ENCODE measurements at regions not wholly inside any gene's neighbourhood (a gene's known extent, or its start where the extent isn't known, plus 50 kb on each side); places are given as distances from the start of the nearest gene placed in this dataset.

GRCh38 chr10:78427497-78428031 is 393.9 kb downstream of the RPS24 start:
- no peak for DNase-seq
- H3K27ac Mint-ChIP-seq (ENCODE audit: unreplicated experiment) = no peak overlapping the region
- H3K4me3 Mint-ChIP-seq (ENCODE audit: unreplicated experiment) = no peak overlapping the region
- peaks cover 20% of the 10 kb centered on the region for H3K36me3 Mint-ChIP-seq (ENCODE audit: unreplicated experiment)
- TF ChIP-seq, protein P1, sequence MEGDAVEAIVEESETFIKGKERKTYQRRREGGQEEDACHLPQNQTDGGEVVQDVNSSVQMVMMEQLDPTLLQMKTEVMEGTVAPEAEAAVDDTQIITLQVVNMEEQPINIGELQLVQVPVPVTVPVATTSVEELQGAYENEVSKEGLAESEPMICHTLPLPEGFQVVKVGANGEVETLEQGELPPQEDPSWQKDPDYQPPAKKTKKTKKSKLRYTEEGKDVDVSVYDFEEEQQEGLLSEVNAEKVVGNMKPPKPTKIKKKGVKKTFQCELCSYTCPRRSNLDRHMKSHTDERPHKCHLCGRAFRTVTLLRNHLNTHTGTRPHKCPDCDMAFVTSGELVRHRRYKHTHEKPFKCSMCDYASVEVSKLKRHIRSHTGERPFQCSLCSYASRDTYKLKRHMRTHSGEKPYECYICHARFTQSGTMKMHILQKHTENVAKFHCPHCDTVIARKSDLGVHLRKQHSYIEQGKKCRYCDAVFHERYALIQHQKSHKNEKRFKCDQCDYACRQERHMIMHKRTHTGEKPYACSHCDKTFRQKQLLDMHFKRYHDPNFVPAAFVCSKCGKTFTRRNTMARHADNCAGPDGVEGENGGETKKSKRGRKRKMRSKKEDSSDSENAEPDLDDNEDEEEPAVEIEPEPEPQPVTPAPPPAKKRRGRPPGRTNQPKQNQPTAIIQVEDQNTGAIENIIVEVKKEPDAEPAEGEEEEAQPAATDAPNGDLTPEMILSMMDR (IDR thresholded peaks at IDR 0.05; ENCODE audit: partially characterized antibody, unreplicated experiment) = no peak
- peaks cover 4% of the 10 kb centered on the region for H3K9me3 Mint-ChIP-seq (ENCODE audit: unreplicated experiment)
- H3K4me1 Mint-ChIP-seq (ENCODE audit: low read depth, unreplicated experiment) = no peaks in the 10 kb centered on the region
- H3K27me3 Mint-ChIP-seq (ENCODE audit: unreplicated experiment) = no peaks in the 10 kb centered on the region

- H3K9me3 Mint-ChIP-seq (ENCODE audit: unreplicated experiment) = peaks cover 4% of the 10 kb centered on the region
- H3K4me1 Mint-ChIP-seq (ENCODE audit: low read depth, unreplicated experiment) = peaks cover 4% of the 10 kb centered on the region
- peaks cover 14% of the 10 kb centered on the region for H3K36me3 Mint-ChIP-seq (ENCODE audit: unreplicated experiment)
- DNase-seq = no peak
- no peak overlapping the region for H3K27ac Mint-ChIP-seq (ENCODE audit: unreplicated experiment)
- no peak overlapping the region for H3K4me3 Mint-ChIP-seq (ENCODE audit: unreplicated experiment)
- H3K27me3 Mint-ChIP-seq (ENCODE audit: unreplicated experiment) = no peaks in the 10 kb centered on the region
- TF ChIP-seq, protein P1 (IDR thresholded peaks at IDR 0.05; ENCODE audit: partially characterized antibody, unreplicated experiment) = no peak
Measured at GRCh38 chr10:78428579-78428978, 394.9 kb downstream of the RPS24 start.

DNA sequence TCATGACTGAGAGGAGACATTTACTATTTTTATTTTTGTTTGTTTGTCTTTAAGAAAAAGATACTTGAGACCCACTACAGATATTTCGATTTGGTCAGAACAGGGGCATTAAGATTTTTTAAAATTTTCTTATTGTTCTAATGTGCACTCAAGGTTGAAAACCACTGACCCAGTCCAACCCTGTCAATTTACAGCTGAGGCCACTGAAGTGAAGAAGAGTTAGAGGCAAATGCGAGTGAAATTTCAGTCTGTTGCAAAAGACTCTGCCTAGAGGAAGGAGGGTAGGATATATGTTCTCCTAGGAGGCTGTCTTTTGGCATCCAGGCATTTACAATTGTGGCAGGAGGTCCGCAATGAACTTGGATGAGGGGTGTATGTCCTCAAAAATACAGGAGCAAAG is 396.3 kb downstream of the RPS24 start:
- H3K27ac Mint-ChIP-seq (ENCODE audit: unreplicated experiment) = no peak overlapping the region
- TF ChIP-seq, protein P1 (IDR thresholded peaks at IDR 0.05; ENCODE audit: partially characterized antibody, unreplicated experiment) = no peak
- H3K27me3 Mint-ChIP-seq (ENCODE audit: unreplicated experiment) = peaks cover 2% of the 10 kb centered on the region
- H3K4me3 Mint-ChIP-seq (ENCODE audit: unreplicated experiment) = no peak overlapping the region
- peaks cover 14% of the 10 kb centered on the region for H3K36me3 Mint-ChIP-seq (ENCODE audit: unreplicated experiment)
- no peak for DNase-seq
- H3K9me3 Mint-ChIP-seq (ENCODE audit: unreplicated experiment) = peaks cover 8% of the 10 kb centered on the region
- H3K4me1 Mint-ChIP-seq (ENCODE audit: low read depth, unreplicated experiment) = peaks cover 17% of the 10 kb centered on the region

DNA sequence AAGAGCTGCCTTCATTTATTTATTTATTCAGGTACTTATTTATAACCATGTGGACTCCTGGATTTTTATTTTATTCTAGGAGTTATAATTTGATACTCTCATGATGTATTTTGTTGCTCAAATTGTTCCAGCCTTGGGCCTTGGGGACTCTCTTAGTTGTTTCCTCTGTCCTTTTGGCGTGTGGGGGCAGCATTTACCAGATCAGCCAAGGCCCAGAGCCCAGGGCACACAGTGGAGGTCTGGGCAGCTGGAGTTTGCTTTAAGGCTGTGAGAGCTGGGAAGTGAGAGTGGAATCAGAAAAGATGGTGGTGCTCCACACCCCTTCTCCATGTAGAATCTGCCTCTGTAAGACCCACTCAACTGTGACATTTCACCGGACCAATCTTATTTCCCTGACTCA is 398.9 kb downstream of the RPS24 start:
- H3K27me3 Mint-ChIP-seq (ENCODE audit: unreplicated experiment) = peaks cover 6% of the 10 kb centered on the region
- H3K4me3 Mint-ChIP-seq (ENCODE audit: unreplicated experiment) = no peak overlapping the region
- DNase-seq = no peak
- peaks cover 8% of the 10 kb centered on the region for H3K9me3 Mint-ChIP-seq (ENCODE audit: unreplicated experiment)
- H3K4me1 Mint-ChIP-seq (ENCODE audit: low read depth, unreplicated experiment) = peaks cover 34% of the 10 kb centered on the region
- no peak overlapping the region for H3K27ac Mint-ChIP-seq (ENCODE audit: unreplicated experiment)
- H3K36me3 Mint-ChIP-seq (ENCODE audit: unreplicated experiment) = no peaks in the 10 kb centered on the region
- TF ChIP-seq, protein P1 (IDR thresholded peaks at IDR 0.05; ENCODE audit: partially characterized antibody, unreplicated experiment) = no peak

GRCh38 chr10:78433076-78433595 is 399.5 kb downstream of the RPS24 start:
- H3K4me1 Mint-ChIP-seq (ENCODE audit: low read depth, unreplicated experiment) = peaks cover 34% of the 10 kb centered on the region

More at GRCh38 chr10:78433076-78433595, 399.5 kb downstream of the RPS24 start:
- H3K36me3 Mint-ChIP-seq (ENCODE audit: unreplicated experiment) = no peaks in the 10 kb centered on the region
- no peak for DNase-seq
- peaks cover 8% of the 10 kb centered on the region for H3K9me3 Mint-ChIP-seq (ENCODE audit: unreplicated experiment)
- H3K27ac Mint-ChIP-seq (ENCODE audit: unreplicated experiment) = peak overlapping the region; percentile 92
- H3K27me3 Mint-ChIP-seq (ENCODE audit: unreplicated experiment) = peaks cover 6% of the 10 kb centered on the region
- no peak overlapping the region for H3K4me3 Mint-ChIP-seq (ENCODE audit: unreplicated experiment)
- TF ChIP-seq, protein P1 (IDR thresholded peaks at IDR 0.05; ENCODE audit: partially characterized antibody, unreplicated experiment) = no peak
